GM12892 (cell line): ENCODE measurements at regions not wholly inside any gene's neighbourhood (a gene's known extent, or its start where the extent isn't known, plus 50 kb on each side); places are given as distances from the start of the nearest gene placed in this dataset.

Experiments used
- POLR2A ChIP-seq: IDR thresholded peaks from 2 replicates; pipeline ENCODE4 v1.6.1; 2011; ENCODE audit warnings: low read depth, low read length, control low read depth
- POLR2AphosphoS5 ChIP-seq: IDR thresholded peaks from 2 replicates; pipeline ENCODE4 v1.6.1; 2011; ENCODE audit warnings: low read depth, low read length, control low read depth
- TAF1 ChIP-seq: IDR thresholded peaks from 2 replicates; pipeline ENCODE4 v1.6.1; 2011; ENCODE audit warnings: low read depth, mild to moderate bottlenecking, control low read depth, low read length, borderline replicate concordance

- TF ChIP-seq POLR2A = no peak
- TF ChIP-seq TAF1 = no peak
- no peak for TF ChIP-seq POLR2AphosphoS5
Measured at GRCh38 chr7:128164955-128165670, 76.0 kb upstream of the LEP start.
